ENCODE measurements at regions not wholly inside any gene's neighbourhood (a gene's known extent, or its start where the extent isn't known, plus 50 kb on each side); places are given as distances from the start of the nearest gene placed in this dataset.

- H3K27me3 ChIP-seq (ENCODE audit: control insufficient read depth, insufficient read depth, low read length), result no peaks in the 10 kb centered on the region
- TF ChIP-seq, protein P1, sequence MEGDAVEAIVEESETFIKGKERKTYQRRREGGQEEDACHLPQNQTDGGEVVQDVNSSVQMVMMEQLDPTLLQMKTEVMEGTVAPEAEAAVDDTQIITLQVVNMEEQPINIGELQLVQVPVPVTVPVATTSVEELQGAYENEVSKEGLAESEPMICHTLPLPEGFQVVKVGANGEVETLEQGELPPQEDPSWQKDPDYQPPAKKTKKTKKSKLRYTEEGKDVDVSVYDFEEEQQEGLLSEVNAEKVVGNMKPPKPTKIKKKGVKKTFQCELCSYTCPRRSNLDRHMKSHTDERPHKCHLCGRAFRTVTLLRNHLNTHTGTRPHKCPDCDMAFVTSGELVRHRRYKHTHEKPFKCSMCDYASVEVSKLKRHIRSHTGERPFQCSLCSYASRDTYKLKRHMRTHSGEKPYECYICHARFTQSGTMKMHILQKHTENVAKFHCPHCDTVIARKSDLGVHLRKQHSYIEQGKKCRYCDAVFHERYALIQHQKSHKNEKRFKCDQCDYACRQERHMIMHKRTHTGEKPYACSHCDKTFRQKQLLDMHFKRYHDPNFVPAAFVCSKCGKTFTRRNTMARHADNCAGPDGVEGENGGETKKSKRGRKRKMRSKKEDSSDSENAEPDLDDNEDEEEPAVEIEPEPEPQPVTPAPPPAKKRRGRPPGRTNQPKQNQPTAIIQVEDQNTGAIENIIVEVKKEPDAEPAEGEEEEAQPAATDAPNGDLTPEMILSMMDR (IDR thresholded peaks at IDR 0.05; ENCODE audit: insufficient read depth, low read length, poor library complexity, severe bottlenecking), result no peak
These were observed 580.4 kb upstream of the KCND2 start for GRCh38 chr7:119692541-119692940.

GRCh38 chr7:119694506-119694905, 578.5 kb upstream of the KCND2 start:
- H3K36me3 ChIP-seq (ENCODE audit: control insufficient read depth, insufficient read depth, low read length), result no peaks in the 10 kb centered on the region
- H3K27me3 ChIP-seq (ENCODE audit: control insufficient read depth, insufficient read depth, low read length), result no peaks in the 10 kb centered on the region
- TF ChIP-seq, protein P1 (IDR thresholded peaks at IDR 0.05; ENCODE audit: insufficient read depth, low read length, poor library complexity, severe bottlenecking), result no peak
- no peak for DNase-seq (ENCODE audit: low read depth)
- no peak overlapping the region for H3K4me3 ChIP-seq (ENCODE audit: low read depth, low read length)

More at GRCh38 chr7:119692541-119692940, 580.4 kb upstream of the KCND2 start:
- Histone ChIP-seq H3K36me3 (ENCODE audit: control insufficient read depth, insufficient read depth, low read length) (no peaks in the 10 kb centered on the region), H3K4me3 (ENCODE audit: low read depth, low read length) (no peak overlapping the region)
- DNase-seq (ENCODE audit: low read depth), result no peak

DNA sequence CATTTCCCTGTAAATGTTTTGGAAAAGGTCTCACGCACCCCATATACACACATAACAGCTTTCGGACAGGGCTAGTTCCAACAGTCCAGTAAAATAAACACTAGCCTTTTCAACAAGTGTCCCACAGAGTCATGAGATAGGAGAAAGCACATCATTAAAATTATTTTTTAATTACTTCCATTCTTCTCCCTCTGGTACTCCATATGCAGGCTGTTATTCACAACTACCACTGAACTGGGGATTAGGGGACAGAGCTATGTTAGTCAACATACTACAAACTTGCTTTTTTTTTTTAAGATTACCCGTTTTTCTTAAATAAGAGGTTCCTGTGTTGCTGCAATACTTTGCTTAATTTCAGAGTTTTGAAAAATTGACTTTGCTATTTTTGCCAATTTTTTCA, 576.6 kb upstream of the KCND2 start:
- H3K36me3 ChIP-seq (ENCODE audit: control insufficient read depth, insufficient read depth, low read length), result no peaks in the 10 kb centered on the region
- TF ChIP-seq, protein P1 (IDR thresholded peaks at IDR 0.05; ENCODE audit: insufficient read depth, low read length, poor library complexity, severe bottlenecking), result no peak
- H3K4me3 ChIP-seq (ENCODE audit: low read depth, low read length), result no peak overlapping the region
- DNase-seq (ENCODE audit: low read depth), result no peak
- no peaks in the 10 kb centered on the region for H3K27me3 ChIP-seq (ENCODE audit: control insufficient read depth, insufficient read depth, low read length)

GRCh38 chr7:119703895-119704294, 569.1 kb upstream of the KCND2 start:
- no peak for DNase-seq (ENCODE audit: low read depth)

DNA sequence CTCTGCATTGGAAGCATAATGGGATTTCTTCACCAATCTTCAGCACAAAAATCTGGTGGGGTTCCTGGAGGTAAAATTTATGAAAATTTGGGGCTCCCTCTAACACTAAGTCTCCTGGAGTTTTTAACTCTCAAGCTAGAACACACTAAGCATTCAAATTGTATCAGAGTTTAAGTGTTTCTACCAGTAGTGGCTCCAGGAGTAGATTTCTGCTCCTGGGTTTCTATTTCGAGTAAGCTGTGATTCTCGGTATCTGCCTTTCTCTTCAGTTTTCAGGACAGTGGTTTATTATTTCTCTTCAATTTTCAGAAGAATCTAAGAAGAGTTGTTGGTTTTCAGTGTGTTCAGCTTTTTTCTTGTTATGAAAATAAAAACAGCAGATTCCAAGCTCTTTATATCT, 566.4 kb upstream of the KCND2 start:
- DNase-seq (ENCODE audit: low read depth), result no peak
- Histone ChIP-seq H3K36me3 (ENCODE audit: control insufficient read depth, insufficient read depth, low read length) (no peaks in the 10 kb centered on the region), H3K27me3 (ENCODE audit: control insufficient read depth, insufficient read depth, low read length) (no peaks in the 10 kb centered on the region), H3K4me3 (ENCODE audit: low read depth, low read length) (no peak overlapping the region)
- TF ChIP-seq, protein P1 (IDR thresholded peaks at IDR 0.05; ENCODE audit: insufficient read depth, low read length, poor library complexity, severe bottlenecking), result no peak

More at GRCh38 chr7:119703895-119704294, 569.1 kb upstream of the KCND2 start:
- no peaks in the 10 kb centered on the region for H3K27me3 ChIP-seq (ENCODE audit: control insufficient read depth, insufficient read depth, low read length)
- H3K36me3 ChIP-seq (ENCODE audit: control insufficient read depth, insufficient read depth, low read length), result no peaks in the 10 kb centered on the region
- no peak overlapping the region for H3K4me3 ChIP-seq (ENCODE audit: low read depth, low read length)
- TF ChIP-seq, protein P1 (IDR thresholded peaks at IDR 0.05; ENCODE audit: insufficient read depth, low read length, poor library complexity, severe bottlenecking), result no peak

DNA sequence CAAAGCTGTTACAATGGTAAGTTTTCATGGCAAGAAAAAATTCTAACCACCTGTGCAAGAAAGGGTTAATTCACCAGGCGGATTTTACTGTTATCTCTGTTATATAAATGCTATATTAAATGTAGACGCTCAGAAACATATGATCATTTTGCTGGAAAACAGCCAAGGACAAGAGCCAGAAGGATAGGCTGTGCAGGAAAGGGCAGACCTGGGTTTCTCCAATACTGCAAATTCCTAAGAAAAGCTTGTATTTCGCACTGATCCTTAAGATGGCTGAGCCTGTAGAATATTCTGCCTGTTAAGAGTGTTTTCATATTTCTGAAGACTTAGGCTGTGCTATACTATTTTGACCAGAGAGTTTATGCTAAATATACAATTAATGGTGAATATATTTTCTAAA, 564.1 kb upstream of the KCND2 start:
- Histone ChIP-seq H3K4me3 (ENCODE audit: low read depth, low read length) (no peak overlapping the region), H3K36me3 (ENCODE audit: control insufficient read depth, insufficient read depth, low read length) (no peaks in the 10 kb centered on the region), H3K27me3 (ENCODE audit: control insufficient read depth, insufficient read depth, low read length) (no peaks in the 10 kb centered on the region)
- TF ChIP-seq, protein P1 (IDR thresholded peaks at IDR 0.05; ENCODE audit: insufficient read depth, low read length, poor library complexity, severe bottlenecking), result no peak
- no peak for DNase-seq (ENCODE audit: low read depth)
